ENCODE measurements at regions not wholly inside any gene's neighbourhood (a gene's known extent, or its start where the extent isn't known, plus 50 kb on each side); places are given as distances from the start of the nearest gene placed in this dataset.
"Not testable (repeated sequence)": the region's sequence is repeated elsewhere in the genome, so short reads cannot be mapped to it uniquely, and the experiment has no call there.

GRCh38 chr10:3919709-3920308 is 134.8 kb upstream of the KLF6 start:
- Mint-ChIP-seq H3K4me1 (peaks cover 2% of the 10 kb centered on the region), H3K4me3 (no peak overlapping the region), H3K27ac (no peak overlapping the region), H3K9me3 (ENCODE audit: insufficient read depth) (no peaks in the 10 kb centered on the region), H3K27me3 (no peaks in the 10 kb centered on the region)
- DNase-seq (no peak), ATAC-seq (ENCODE audit: low read depth) (no peak)
- Histone ChIP-seq H3K4me3 (ENCODE audit: control extremely low read depth in 1 of 5, extremely low read depth in 1 of 5, insufficient read depth in 1 of 5, low read depth in 2 of 5, low read length in 4 of 5) (no peak overlapping the region), H3K27ac (ENCODE audit: low read length in 2 of 2) (no peak overlapping the region), H3K4me2 (replicated peaks; ENCODE audit: low read depth, low read length, poor library complexity, severe bottlenecking) (no peak overlapping the region), H3K4me1 (ENCODE audit: control insufficient read depth in 2 of 2, insufficient read depth in 2 of 2, low read length in 2 of 2) (no peaks in the 10 kb centered on the region), H4K20me1 (ENCODE audit: control insufficient read depth, insufficient read depth, low read length, poor library complexity, severe bottlenecking) (no peaks in the 10 kb centered on the region), H2AFZ (ENCODE audit: insufficient read depth, low read depth, low read length, poor library complexity, severe bottlenecking) (no peak overlapping the region), H3K9ac (ENCODE audit: low read length) (no peak overlapping the region), H3K79me2 (ENCODE audit: control insufficient read depth, insufficient read depth, low read length) (no peaks in the 10 kb centered on the region), H3K27me3 (replicated peaks in 1 of 4; ENCODE audit: control extremely low read depth in 1 of 4, control insufficient read depth in 3 of 4, insufficient read depth in 4 of 4, low read length in 3 of 4) (no peaks in the 10 kb centered on the region), H3K9me3 (ENCODE audit: control extremely low read depth in 1 of 3, control insufficient read depth in 2 of 3, insufficient read depth in 1 of 3, low read length in 2 of 3) (peaks cover 0 to 5% (median 0%) of the 10 kb centered on the region in 3 donors), H3K36me3 (replicated peaks in 1 of 2; ENCODE audit: control extremely low read depth in 1 of 2, control insufficient read depth in 1 of 2, extremely low read depth in 1 of 2, insufficient read depth in 2 of 2, low read length in 1 of 2) (no peaks in the 10 kb centered on the region)
- POLR2A ChIA-PET = no interaction called here
- WGBS (ENCODE audit: insufficient coverage) = no CpG with 5 or more reads among the region's 3 CpGs
- intact Hi-C loops (cut with micrococcal nuclease) = no loop called here
- CTCF ChIA-PET = interaction anchor here (1.3 kb wide), 1 partner anchor 10 kb away, joined by 4 read pairs; no protein-coding TSS in a partner anchor
- no peak for TF ChIP-seq EZH2 (IDR thresholded peaks at IDR 0.05; ENCODE audit: borderline replicate concordance, insufficient read depth, low read depth, low read length, poor library complexity, severe bottlenecking)
- TF ChIP-seq, protein P1, sequence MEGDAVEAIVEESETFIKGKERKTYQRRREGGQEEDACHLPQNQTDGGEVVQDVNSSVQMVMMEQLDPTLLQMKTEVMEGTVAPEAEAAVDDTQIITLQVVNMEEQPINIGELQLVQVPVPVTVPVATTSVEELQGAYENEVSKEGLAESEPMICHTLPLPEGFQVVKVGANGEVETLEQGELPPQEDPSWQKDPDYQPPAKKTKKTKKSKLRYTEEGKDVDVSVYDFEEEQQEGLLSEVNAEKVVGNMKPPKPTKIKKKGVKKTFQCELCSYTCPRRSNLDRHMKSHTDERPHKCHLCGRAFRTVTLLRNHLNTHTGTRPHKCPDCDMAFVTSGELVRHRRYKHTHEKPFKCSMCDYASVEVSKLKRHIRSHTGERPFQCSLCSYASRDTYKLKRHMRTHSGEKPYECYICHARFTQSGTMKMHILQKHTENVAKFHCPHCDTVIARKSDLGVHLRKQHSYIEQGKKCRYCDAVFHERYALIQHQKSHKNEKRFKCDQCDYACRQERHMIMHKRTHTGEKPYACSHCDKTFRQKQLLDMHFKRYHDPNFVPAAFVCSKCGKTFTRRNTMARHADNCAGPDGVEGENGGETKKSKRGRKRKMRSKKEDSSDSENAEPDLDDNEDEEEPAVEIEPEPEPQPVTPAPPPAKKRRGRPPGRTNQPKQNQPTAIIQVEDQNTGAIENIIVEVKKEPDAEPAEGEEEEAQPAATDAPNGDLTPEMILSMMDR (IDR thresholded peaks at IDR 0.05) = no peak

GRCh38 chr10:3917392-3917791 is 132.4 kb upstream of the KLF6 start:
- H3K79me2 ChIP-seq (ENCODE audit: control insufficient read depth, insufficient read depth, low read length); POLR2A ChIA-PET; H4K20me1 ChIP-seq (ENCODE audit: control insufficient read depth, insufficient read depth, low read length, poor library complexity, severe bottlenecking); H3K4me3 ChIP-seq (ENCODE audit: control extremely low read depth in 1 of 5, extremely low read depth in 1 of 5, insufficient read depth in 1 of 5, low read depth in 2 of 5, low read length in 4 of 5); H3K27me3 Mint-ChIP-seq; H2AFZ ChIP-seq (ENCODE audit: insufficient read depth, low read depth, low read length, poor library complexity, severe bottlenecking); CTCF ChIA-PET; H3K9me3 Mint-ChIP-seq (ENCODE audit: insufficient read depth); H3K9ac ChIP-seq (ENCODE audit: low read length); H3K36me3 ChIP-seq (replicated peaks in 1 of 2; ENCODE audit: control extremely low read depth in 1 of 2, control insufficient read depth in 1 of 2, extremely low read depth in 1 of 2, insufficient read depth in 2 of 2, low read length in 1 of 2); H3K27ac ChIP-seq (ENCODE audit: low read length in 2 of 2); ATAC-seq (ENCODE audit: low read depth); H3K27ac Mint-ChIP-seq; H3K4me3 Mint-ChIP-seq; H3K4me2 ChIP-seq (replicated peaks; ENCODE audit: low read depth, low read length, poor library complexity, severe bottlenecking); intact Hi-C loops (cut with micrococcal nuclease); DNase-seq; H3K27me3 ChIP-seq (replicated peaks in 1 of 4; ENCODE audit: control extremely low read depth in 1 of 4, control insufficient read depth in 3 of 4, insufficient read depth in 4 of 4, low read length in 3 of 4); H3K9me3 ChIP-seq (ENCODE audit: control extremely low read depth in 1 of 3, control insufficient read depth in 2 of 3, insufficient read depth in 1 of 3, low read length in 2 of 3); H3K4me1 Mint-ChIP-seq; H3K4me1 ChIP-seq (ENCODE audit: control insufficient read depth in 2 of 2, insufficient read depth in 2 of 2, low read length in 2 of 2): not testable (repeated sequence)
- WGBS (ENCODE audit: insufficient coverage) = no CpG with 5 or more reads among the region's 6 CpGs

Data from B cell (primary cell).